Keratinocyte (primary cell): ENCODE measurements at regions not wholly inside any gene's neighbourhood (a gene's known extent, or its start where the extent isn't known, plus 50 kb on each side); places are given as distances from the start of the nearest gene placed in this dataset.

Source experiments
- EZH2 ChIP-seq: IDR thresholded peaks from one replicate; pipeline ENCODE4 v1.6.1; 2012; ENCODE audit warnings: inconsistent platforms, mild to moderate bottlenecking, low read length, moderate library complexity
- TF ChIP-seq, protein P1 (sequence below), 3 experiments: IDR thresholded peaks in 1 of 3; conservative IDR thresholded peaks in 1 of 3; optimal IDR thresholded peaks in 1 of 3; 2 replicates in 2 of 3; 3 replicates in 1 of 3; pipeline versions ENCODE3 to v1.5.1; 2011; ENCODE audit warnings: low read length in 3 of 3, mild to moderate bottlenecking in 3 of 3, moderate library complexity in 2 of 3, control low read depth in 1 of 3, inconsistent platforms in 1 of 3; ENCODE audit not compliant: insufficient read depth in 2 of 3; ENCODE audit errors: extremely low read depth in 1 of 3

DNA sequence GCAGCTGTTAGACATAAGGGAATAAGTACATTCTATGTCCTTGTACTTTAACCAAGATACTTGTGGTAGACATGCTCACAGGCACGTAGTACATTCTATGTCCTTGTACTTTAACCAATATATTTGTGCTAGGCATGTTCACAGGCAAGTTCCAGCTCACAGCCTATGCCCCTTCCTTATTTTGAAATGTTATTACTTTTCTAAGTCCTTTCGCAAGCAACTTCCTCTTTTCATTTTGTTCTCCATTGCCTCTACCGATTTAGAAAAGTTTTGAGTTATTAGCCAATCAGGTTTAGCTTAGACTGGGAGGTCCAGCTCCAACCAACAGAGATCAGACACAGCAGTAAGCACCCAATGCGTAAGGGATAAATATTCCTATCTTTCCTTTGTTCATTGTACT lies 60.1 kb upstream of the NUDT7 start:
- TF ChIP-seq, protein P1, sequence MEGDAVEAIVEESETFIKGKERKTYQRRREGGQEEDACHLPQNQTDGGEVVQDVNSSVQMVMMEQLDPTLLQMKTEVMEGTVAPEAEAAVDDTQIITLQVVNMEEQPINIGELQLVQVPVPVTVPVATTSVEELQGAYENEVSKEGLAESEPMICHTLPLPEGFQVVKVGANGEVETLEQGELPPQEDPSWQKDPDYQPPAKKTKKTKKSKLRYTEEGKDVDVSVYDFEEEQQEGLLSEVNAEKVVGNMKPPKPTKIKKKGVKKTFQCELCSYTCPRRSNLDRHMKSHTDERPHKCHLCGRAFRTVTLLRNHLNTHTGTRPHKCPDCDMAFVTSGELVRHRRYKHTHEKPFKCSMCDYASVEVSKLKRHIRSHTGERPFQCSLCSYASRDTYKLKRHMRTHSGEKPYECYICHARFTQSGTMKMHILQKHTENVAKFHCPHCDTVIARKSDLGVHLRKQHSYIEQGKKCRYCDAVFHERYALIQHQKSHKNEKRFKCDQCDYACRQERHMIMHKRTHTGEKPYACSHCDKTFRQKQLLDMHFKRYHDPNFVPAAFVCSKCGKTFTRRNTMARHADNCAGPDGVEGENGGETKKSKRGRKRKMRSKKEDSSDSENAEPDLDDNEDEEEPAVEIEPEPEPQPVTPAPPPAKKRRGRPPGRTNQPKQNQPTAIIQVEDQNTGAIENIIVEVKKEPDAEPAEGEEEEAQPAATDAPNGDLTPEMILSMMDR (optimal IDR thresholded peaks at IDR 0.05 in 1 of 3, IDR thresholded peaks at IDR 0.05 in 1 of 3, conservative IDR thresholded peaks at IDR 0.05 in 1 of 3; ENCODE audit: extremely low read depth in 1 of 3, insufficient read depth in 2 of 3, low read length in 3 of 3): no peak
- no peak for TF ChIP-seq EZH2
